GM23248 (cell line): ENCODE measurements at regions not wholly inside any gene's neighbourhood (a gene's known extent, or its start where the extent isn't known, plus 50 kb on each side); places are given as distances from the start of the nearest gene placed in this dataset.
"Not testable (repeated sequence)": the region's sequence is repeated elsewhere in the genome, so short reads cannot be mapped to it uniquely, and the experiment has no call there.

Experiments
- DNase-seq: peaks from one replicate; pipeline ENCODE4 v3.0.0-alpha.2; 2015
- H2AFZ ChIP-seq: fragments of 200-600 bp; sonication (generic); 2 replicates; pipeline ENCODE4 v1.6.1; 2016; ENCODE audit warnings: antibody characterized with exemption
- H3F3A ChIP-seq: fragments of 200-600 bp; sonication (generic); 2 replicates; pipeline ENCODE4 v1.6.1; 2016; ENCODE audit warnings: mild to moderate bottlenecking, antibody characterized with exemption, mixed run types; ENCODE audit not compliant: insufficient read depth
- H3K27ac ChIP-seq: fragments of 200-600 bp; sonication (generic); 2 replicates; pipeline ENCODE4 v1.5.1; 2016; ENCODE audit warnings: mild to moderate bottlenecking
- H3K27me3 ChIP-seq: fragments of 200-600 bp; sonication (generic); replicated peaks from 2 replicates; pipeline ENCODE4 v1.6.1; 2016; ENCODE audit warnings: mild to moderate bottlenecking; ENCODE audit not compliant: insufficient read depth
- H3K36me3 ChIP-seq: fragments of 200-600 bp; sonication (generic); 2 replicates; pipeline ENCODE4 v1.6.1; 2016; ENCODE audit warnings: low read depth, mild to moderate bottlenecking
- H3K4me1 ChIP-seq: fragments of 200-600 bp; sonication (generic); 2 replicates; pipeline ENCODE4 v1.6.1; 2016; ENCODE audit warnings: mild to moderate bottlenecking; ENCODE audit not compliant: insufficient read depth
- H3K4me2 ChIP-seq: fragments of 200-600 bp; sonication (generic); one replicate; pipeline ENCODE4 v1.6.1; 2016; ENCODE audit warnings: mild to moderate bottlenecking; ENCODE audit not compliant: unreplicated experiment
- H3K4me3 ChIP-seq: fragments of 200-600 bp; sonication (generic); 2 replicates; pipeline ENCODE4 v1.5.1; 2016; ENCODE audit warnings: mild to moderate bottlenecking
- H3K79me2 ChIP-seq: fragments of 200-600 bp; sonication (generic); 2 replicates; pipeline ENCODE4 v1.6.1; 2016; ENCODE audit warnings: mild to moderate bottlenecking; ENCODE audit not compliant: insufficient read depth
- H3K9ac ChIP-seq: fragments of 200-600 bp; sonication (generic); 2 replicates; pipeline ENCODE4 v1.6.1; 2016; ENCODE audit warnings: mild to moderate bottlenecking
- H3K9me2 ChIP-seq: fragments of 200-600 bp; sonication (generic); 2 replicates; pipeline ENCODE4 v1.6.1; 2016; ENCODE audit warnings: mixed run types, mild to moderate bottlenecking, moderate library complexity; ENCODE audit not compliant: insufficient read depth
- H3K9me3 ChIP-seq: fragments of 200-600 bp; sonication (generic); one replicate; pipeline ENCODE4 v1.6.1; 2017; ENCODE audit warnings: low read depth
- H4K20me1 ChIP-seq: fragments of 200-600 bp; sonication (generic); 2 replicates; pipeline ENCODE4 v1.6.0; 2016; ENCODE audit not compliant: insufficient read depth
- EZH2 ChIP-seq: fragments of 200-600 bp; sonication (generic); IDR thresholded peaks from 2 replicates; pipeline ENCODE4 v1.6.1; 2018; ENCODE audit warnings: antibody characterized with exemption, mild to moderate bottlenecking; ENCODE audit not compliant: insufficient read depth, poor library complexity, severe bottlenecking
- EZH2phosphoT487 ChIP-seq: fragments of 200-600 bp; sonication (generic); IDR thresholded peaks from 2 replicates; pipeline ENCODE4 v1.6.1; 2018; ENCODE audit warnings: antibody characterized with exemption, moderate library complexity, mild to moderate bottlenecking, low read depth; ENCODE audit not compliant: insufficient read depth
- WGBS, 2 experiments: methylation state at CpG; one replicate each; pipeline ENCODE4 v1.1.6; 2015 to 2017; ENCODE audit warnings: low lambda C conversion rate in 2 of 2, low coverage in 1 of 2; ENCODE audit errors: missing lambda C conversion rate in 2 of 2; 5-methylcytosine and 5-hydroxymethylcytosine counted together
- in situ Hi-C: fragments of 300-500 bp; cut with MboI; formaldehyde crosslinking; loops from 2 replicates; pipeline ENCODE4 v1.15.0; 2020

DNA sequence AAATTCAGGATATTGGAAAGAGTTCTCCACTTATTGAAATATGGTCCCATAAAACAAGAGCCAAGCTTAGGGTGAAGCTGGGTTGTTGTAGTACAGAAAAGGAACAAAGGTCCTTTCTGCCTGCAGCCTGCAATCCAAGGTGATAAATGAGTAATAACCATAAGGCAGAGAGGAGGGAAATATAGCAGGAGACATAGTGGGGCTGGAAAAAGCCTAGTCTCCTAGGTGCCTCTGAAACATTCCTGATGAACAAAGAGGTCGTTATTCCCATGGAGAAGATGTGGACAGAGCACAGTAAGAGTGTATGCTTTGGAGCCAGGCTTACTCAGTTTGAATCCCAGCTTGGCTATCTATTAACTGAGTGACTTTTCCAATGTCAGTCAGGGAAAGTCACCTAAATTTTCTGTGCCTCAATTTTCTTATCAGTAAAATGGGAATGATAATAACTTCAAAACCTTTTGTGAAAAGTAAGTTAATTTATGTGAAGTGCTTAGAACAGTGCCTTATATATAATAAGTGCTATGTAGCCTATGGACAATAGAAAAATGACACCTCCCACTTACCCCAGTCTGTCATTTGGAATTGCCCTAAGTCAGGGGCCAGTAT is 110.8 kb upstream of the GRIN3A start:
- Histone ChIP-seq H3K4me1 (no peaks in the 10 kb centered on the region), H3K27ac (no peak overlapping the region), H3K36me3 (no peaks in the 10 kb centered on the region), H3K4me2 (no peak overlapping the region), H4K20me1 (no peaks in the 10 kb centered on the region), H3F3A (no peaks in the 10 kb centered on the region), H3K79me2 (no peaks in the 10 kb centered on the region), H3K27me3 (no peaks in the 10 kb centered on the region), H3K9me2 (no peaks in the 10 kb centered on the region), H3K4me3 (no peak overlapping the region), H3K9me3 (no peaks in the 10 kb centered on the region), H2AFZ (no peak overlapping the region), H3K9ac (no peak overlapping the region)
- no peak for DNase-seq
- 0 to 4% methylated on average over 1 of the region's 1 CpG for WGBS, 2 experiments
- in situ Hi-C loops = no loop called here
- no peak for TF ChIP-seq EZH2phosphoT487
- no peak for TF ChIP-seq EZH2

DNA sequence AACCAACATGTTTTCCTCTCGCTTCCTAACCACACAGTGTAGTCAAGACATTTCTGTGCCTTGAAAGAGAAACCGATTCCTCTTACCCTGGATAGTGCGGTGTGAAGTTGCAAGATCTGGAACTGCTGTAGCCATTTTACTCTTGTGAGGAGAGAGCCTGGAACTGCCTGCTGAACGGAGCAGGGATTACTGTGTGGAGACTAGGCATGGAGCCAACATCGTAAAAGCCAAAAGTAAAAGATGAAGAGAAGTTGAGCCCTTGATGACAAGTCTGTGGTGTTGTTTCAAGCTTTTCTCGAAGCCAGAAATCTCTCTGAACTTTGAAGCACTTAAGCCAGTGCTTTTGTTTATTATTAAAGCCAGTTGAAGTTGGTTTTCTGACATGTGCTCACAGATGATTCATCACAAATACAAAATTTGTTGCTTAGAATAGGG is 110.1 kb upstream of the GRIN3A start:
- TF ChIP-seq EZH2phosphoT487 (no peak), EZH2 (no peak)
- Histone ChIP-seq H3K27me3 (no peaks in the 10 kb centered on the region), H3K79me2 (no peaks in the 10 kb centered on the region), H3K4me1 (no peaks in the 10 kb centered on the region), H3K9me2 (no peaks in the 10 kb centered on the region), H3K4me2 (no peak overlapping the region), H3K36me3 (no peaks in the 10 kb centered on the region), H3K9me3 (no peaks in the 10 kb centered on the region), H3K27ac (no peak overlapping the region), H3K9ac (no peak overlapping the region), H3F3A (no peaks in the 10 kb centered on the region), H2AFZ (no peak overlapping the region), H3K4me3 (no peak overlapping the region), H4K20me1 (no peaks in the 10 kb centered on the region)
- WGBS, 2 experiments = 6 to 8% methylated on average over 6 of the region's 6 CpGs
- DNase-seq = peak; percentile 1
- in situ Hi-C loops = no loop called here

- H2AFZ ChIP-seq = no peak overlapping the region
- H3K27me3 ChIP-seq = no peaks in the 10 kb centered on the region
- H3K4me1 ChIP-seq = no peaks in the 10 kb centered on the region
- WGBS, 2 experiments = 27 to 36% methylated on average over 4 of the region's 4 CpGs
- H3K4me2 ChIP-seq = no peak overlapping the region
- no peaks in the 10 kb centered on the region for H3K79me2 ChIP-seq
- no peak for TF ChIP-seq EZH2
- no peak for TF ChIP-seq EZH2phosphoT487
- DNase-seq = no peak
- H3K27ac ChIP-seq = no peak overlapping the region
- H3K4me3 ChIP-seq = no peak overlapping the region
- no peaks in the 10 kb centered on the region for H3K36me3 ChIP-seq
- H4K20me1 ChIP-seq = no peaks in the 10 kb centered on the region
- H3F3A ChIP-seq = no peaks in the 10 kb centered on the region
- in situ Hi-C loops = no loop called here
- H3K9me3 ChIP-seq = no peaks in the 10 kb centered on the region
- H3K9ac ChIP-seq = no peak overlapping the region
- no peaks in the 10 kb centered on the region for H3K9me2 ChIP-seq
Observed at GRCh38 chr9:101846161-101846560, 107.7 kb upstream of the GRIN3A start.

GRCh38 chr9:101840694-101841188 is 102.3 kb upstream of the GRIN3A start:
- Histone ChIP-seq H4K20me1 (no peaks in the 10 kb centered on the region), H3K4me3 (no peak overlapping the region), H3K36me3 (no peaks in the 10 kb centered on the region), H2AFZ (no peak overlapping the region), H3K79me2 (no peaks in the 10 kb centered on the region), H3F3A (no peaks in the 10 kb centered on the region), H3K9ac (no peak overlapping the region), H3K4me1 (no peaks in the 10 kb centered on the region), H3K9me3 (no peaks in the 10 kb centered on the region), H3K27me3 (no peaks in the 10 kb centered on the region), H3K27ac (no peak overlapping the region), H3K9me2 (no peaks in the 10 kb centered on the region), H3K4me2 (no peak overlapping the region)
- DNase-seq = no peak
- TF ChIP-seq EZH2 (no peak), EZH2phosphoT487 (no peak)
- in situ Hi-C loops = no loop called here

DNA sequence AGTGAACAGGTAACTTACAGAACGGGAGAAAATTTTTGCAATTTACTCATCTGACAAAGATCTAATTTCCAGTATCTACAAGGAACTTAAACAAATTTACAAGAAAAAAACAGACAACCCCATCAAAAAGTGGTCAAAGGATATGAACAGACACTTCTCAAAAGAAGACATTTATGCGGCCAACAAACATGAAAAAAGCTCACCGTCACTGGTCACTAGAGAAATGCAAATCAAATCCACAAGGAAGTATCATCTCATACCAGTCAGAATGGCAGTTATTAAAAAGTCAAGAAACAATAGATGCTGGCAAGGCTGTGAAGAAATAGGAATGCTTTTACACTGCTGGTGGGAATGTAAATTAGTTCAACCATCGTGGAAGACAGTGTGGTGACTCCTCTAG is 100.5 kb upstream of the GRIN3A start:
- H3K4me2 ChIP-seq, in situ Hi-C loops, H3K9ac ChIP-seq, H3K4me1 ChIP-seq, H3K4me3 ChIP-seq, H3F3A ChIP-seq, H3K36me3 ChIP-seq, H3K27ac ChIP-seq, DNase-seq, H3K9me3 ChIP-seq, H4K20me1 ChIP-seq, H3K9me2 ChIP-seq, H3K27me3 ChIP-seq, H2AFZ ChIP-seq, H3K79me2 ChIP-seq: not testable (repeated sequence)
- WGBS, 2 experiments = 49 to 51% methylated on average over 4 of the region's 4 CpGs
